H9 (cell line): ENCODE measurements at regions not wholly inside any gene's neighbourhood (a gene's known extent, or its start where the extent isn't known, plus 50 kb on each side); places are given as distances from the start of the nearest gene placed in this dataset.

Source experiments
- DNase-seq: peaks from one replicate; pipeline ENCODE4 v3.0.0-alpha.2; 2017
- H2AFZ ChIP-seq: one replicate; pipeline ENCODE4 v1.6.1; 2013; ENCODE audit warnings: mild to moderate bottlenecking, low read length, control low read depth, moderate library complexity
- H2AK5ac ChIP-seq: 2 replicates; pipeline ENCODE4 v1.6.1; 2013; ENCODE audit warnings: low read length, control low read depth, mixed read lengths; ENCODE audit not compliant: insufficient read length
- H2BK120ac ChIP-seq: one replicate; pipeline ENCODE4 v1.6.1; 2013; ENCODE audit warnings: low read depth, mild to moderate bottlenecking, low read length, control low read depth, inconsistent platforms; ENCODE audit not compliant: poor library complexity, severe bottlenecking
- H2BK12ac ChIP-seq: 2 replicates; pipeline ENCODE4 v1.6.1; 2013; ENCODE audit warnings: low read length, control low read depth, mixed read lengths, low read depth; ENCODE audit not compliant: insufficient read length
- H2BK15ac ChIP-seq: 2 replicates; pipeline ENCODE4 v1.6.1; 2013; ENCODE audit warnings: low read depth, low read length, control low read depth
- H2BK20ac ChIP-seq: one replicate; pipeline ENCODE4 v1.6.1; 2013; ENCODE audit warnings: low read depth, mild to moderate bottlenecking, low read length, control low read depth, inconsistent platforms; ENCODE audit not compliant: poor library complexity, severe bottlenecking
- H2BK5ac ChIP-seq: 2 replicates; pipeline ENCODE4 v1.6.1; 2013; ENCODE audit warnings: low read length, control low read depth, mixed read lengths; ENCODE audit not compliant: insufficient read length
- H3K14ac ChIP-seq: 2 replicates; pipeline ENCODE4 v1.6.1; 2013; ENCODE audit warnings: low read length, control low read depth; ENCODE audit not compliant: insufficient read depth
- H3K18ac ChIP-seq: 2 replicates; pipeline ENCODE4 v1.6.1; 2013; ENCODE audit warnings: low read depth, mild to moderate bottlenecking, mixed read lengths, low read length, control low read depth; ENCODE audit not compliant: insufficient read length
- H3K23ac ChIP-seq: 2 replicates; pipeline ENCODE4 v1.6.1; 2013; ENCODE audit warnings: low read length, control low read depth, mixed read lengths, low read depth; ENCODE audit not compliant: insufficient read length
- H3K23me2 ChIP-seq: 2 replicates; pipeline ENCODE4 v1.6.1; 2013; ENCODE audit warnings: low read depth, mild to moderate bottlenecking, mixed read lengths, low read length, control low read depth; ENCODE audit not compliant: insufficient read length, poor library complexity, severe bottlenecking
- H3K27ac ChIP-seq: 2 replicates; pipeline ENCODE4 v1.5.1; 2013; ENCODE audit warnings: low read length, control low read depth, mixed read lengths, low read depth; ENCODE audit not compliant: insufficient read length
- H3K27me3 ChIP-seq: 2 replicates; pipeline ENCODE4 v1.6.1; 2013; ENCODE audit warnings: low read length, control low read depth, inconsistent platforms; ENCODE audit not compliant: insufficient read depth
- H3K4ac ChIP-seq: 2 replicates; pipeline ENCODE4 v1.6.1; 2013; ENCODE audit warnings: low read depth, mild to moderate bottlenecking, control low read depth, inconsistent platforms, low read length, moderate library complexity
- H3K4me1 ChIP-seq: 2 replicates; pipeline ENCODE4 v1.6.1; 2013; ENCODE audit warnings: low read length, control low read depth, inconsistent platforms; ENCODE audit not compliant: insufficient read depth
- H3K4me2 ChIP-seq: 2 replicates; pipeline ENCODE4 v1.6.1; 2013; ENCODE audit warnings: low read length, control low read depth, mixed read lengths; ENCODE audit not compliant: insufficient read length, insufficient read depth
- H3K56ac ChIP-seq: 2 replicates; pipeline ENCODE4 v1.6.1; 2013; ENCODE audit warnings: low read depth, mild to moderate bottlenecking, mixed read lengths, low read length, control low read depth; ENCODE audit not compliant: insufficient read length
- H3K79me1 ChIP-seq: 2 replicates; pipeline ENCODE4 v1.6.1; 2013; ENCODE audit warnings: low read depth, mild to moderate bottlenecking, moderate library complexity, low read length, control low read depth, inconsistent platforms; ENCODE audit not compliant: insufficient read depth, poor library complexity, severe bottlenecking
- H3K79me2 ChIP-seq: 2 replicates; pipeline ENCODE4 v1.6.1; 2013; ENCODE audit warnings: low read length, control low read depth, inconsistent platforms; ENCODE audit not compliant: insufficient read depth
- H3K9ac ChIP-seq: 2 replicates; pipeline ENCODE4 v1.6.1; 2013; ENCODE audit warnings: low read length, control low read depth, mixed read lengths; ENCODE audit not compliant: insufficient read length; ENCODE audit errors: extremely low read depth
- H3K9me3 ChIP-seq: one replicate; pipeline ENCODE4 v1.6.1; 2013; ENCODE audit warnings: low read depth, low read length, inconsistent platforms; ENCODE audit not compliant: control insufficient read depth
- H3T11ph ChIP-seq: one replicate; pipeline ENCODE4 v1.6.1; 2013; ENCODE audit warnings: mild to moderate bottlenecking, low read length, control low read depth, inconsistent platforms
- H4K20me1 ChIP-seq: one replicate; pipeline ENCODE4 v1.6.1; 2013; ENCODE audit not compliant: control insufficient read depth, insufficient read length, insufficient read depth
- H4K5ac ChIP-seq: 2 replicates; pipeline ENCODE4 v1.6.1; 2013; ENCODE audit warnings: low read depth, mild to moderate bottlenecking, mixed read lengths, low read length, control low read depth; ENCODE audit not compliant: insufficient read length
- H4K8ac ChIP-seq: replicated peaks from 2 replicates; pipeline ENCODE4 v1.6.1; 2013; ENCODE audit warnings: low read length, control low read depth, mixed read lengths, low read depth; ENCODE audit not compliant: insufficient read length
- H4K91ac ChIP-seq: 2 replicates; pipeline ENCODE4 v1.6.1; 2013; ENCODE audit warnings: low read depth, mild to moderate bottlenecking, moderate library complexity, mixed read lengths, low read length, control low read depth; ENCODE audit not compliant: insufficient read length
- H3K27ac Mint-ChIP-seq, 3 experiments: 2 replicates in 2 of 3; 3 replicates in 1 of 3; pipeline ENCODE4 v1.8.0; 2020 to 2021; ENCODE audit warnings: mixed read lengths in 3 of 3, mild to moderate bottlenecking in 1 of 3, moderate library complexity in 1 of 3
- H3K27me3 Mint-ChIP-seq: 2 replicates; pipeline ENCODE4 v1.8.0; 2021; ENCODE audit warnings: low read depth, mild to moderate bottlenecking, moderate library complexity, mixed read lengths
- H3K36me3 Mint-ChIP-seq, 3 experiments: 2 replicates in 2 of 3; 3 replicates in 1 of 3; pipeline ENCODE4 v1.8.0; 2020 to 2021; ENCODE audit warnings: low read depth in 3 of 3, mixed read lengths in 3 of 3; ENCODE audit not compliant: insufficient read depth in 1 of 3
- H3K4me1 Mint-ChIP-seq, 2 experiments: 2 replicates each; pipeline ENCODE4 v1.8.0; 2020; ENCODE audit warnings: mixed read lengths in 2 of 2
- H3K4me3 Mint-ChIP-seq, 2 experiments: 2 replicates in 1 of 2; 3 replicates in 1 of 2; pipeline ENCODE4 v1.8.0; 2020 to 2021; ENCODE audit warnings: mild to moderate bottlenecking in 2 of 2, mixed read lengths in 2 of 2, moderate library complexity in 1 of 2
- H3K9me3 Mint-ChIP-seq, 2 experiments: 2 replicates in 1 of 2; 3 replicates in 1 of 2; pipeline ENCODE4 v1.8.0; 2020; ENCODE audit warnings: mild to moderate bottlenecking in 2 of 2, mixed read lengths in 2 of 2, moderate library complexity in 1 of 2
- CTCF ChIP-seq: fragments of 200-600 bp; sonication (generic); conservative IDR thresholded peaks from 3 replicates; pipeline ENCODE4 v1.8.0; 2021; ENCODE audit warnings: antibody characterized with exemption, mild to moderate bottlenecking
- WGBS: extraction: QIAGEN DNeasy Blood & Tissue Kit; methylation state at CpG from one replicate; pipeline ENCODE4 v1.1.7; 2013; ENCODE audit warnings: missing lambda C conversion rate, low lambda C conversion rate, mixed read lengths; ENCODE audit not compliant: insufficient read length; ENCODE audit errors: extremely low coverage; 5-methylcytosine and 5-hydroxymethylcytosine counted together

GRCh38 chr10:77712207-77712606, 74.6 kb upstream of the KCNMA1 start:
- no peaks in the 10 kb centered on the region for H4K20me1 ChIP-seq
- no peak overlapping the region for H4K5ac ChIP-seq
- no peak overlapping the region for H3T11ph ChIP-seq
- Mint-ChIP-seq H3K9me3 (no peaks in the 10 kb centered on the region; a peak in 1 of 5 replicates), H3K27ac (no peak overlapping the region), H3K27me3 (peaks cover 37% of the 10 kb centered on the region), H3K4me3 (no peak overlapping the region), H3K4me1 (peaks cover 57% of the 10 kb centered on the region in 2 experiments), H3K36me3 (no peaks in the 10 kb centered on the region)
- no peaks in the 10 kb centered on the region for H3K79me2 ChIP-seq
- no peak overlapping the region for H3K18ac ChIP-seq
- H2BK5ac ChIP-seq, result no peak overlapping the region
- no peak overlapping the region for H2BK12ac ChIP-seq
- H3K23me2 ChIP-seq, result peaks cover 8% of the 10 kb centered on the region
- H3K4me1 ChIP-seq, result peaks cover 12% of the 10 kb centered on the region; the same call in 1 of the 2 replicates
- no CpG with 5 or more reads among the region's 1 CpG for WGBS
- no peak for TF ChIP-seq CTCF
- H2BK120ac ChIP-seq, result no peak overlapping the region
- H3K27me3 ChIP-seq, result no peaks in the 10 kb centered on the region; the same call in 1 of the 2 replicates
- H4K8ac ChIP-seq, result no peak overlapping the region
- no peak overlapping the region for H2AK5ac ChIP-seq
- H3K23ac ChIP-seq, result no peak overlapping the region
- H3K4ac ChIP-seq, result no peak overlapping the region
- no peak overlapping the region for H2AFZ ChIP-seq
- no peak overlapping the region for H3K56ac ChIP-seq
- no peak for DNase-seq
- H2BK15ac ChIP-seq, result no peak overlapping the region
- no peak overlapping the region for H3K14ac ChIP-seq
- H3K4me2 ChIP-seq, result no peak overlapping the region
- no peaks in the 10 kb centered on the region for H3K9me3 ChIP-seq
- H4K91ac ChIP-seq, result no peak overlapping the region
- no peaks in the 10 kb centered on the region for H3K79me1 ChIP-seq
- no peak overlapping the region for H2BK20ac ChIP-seq
- no peak overlapping the region for H3K27ac ChIP-seq
- H3K9ac ChIP-seq, result no peak overlapping the region
